Upper lobe of left lung (tissue), 4 donors: ENCODE measurements at regions not wholly inside any gene's neighbourhood (a gene's known extent, or its start where the extent isn't known, plus 50 kb on each side); places are given as distances from the start of the nearest gene placed in this dataset.

ENCODE experiments used
- EP300 ChIP-seq, 4 donors: sonication (generic); formaldehyde crosslinking; IDR thresholded peaks; one replicate each; pipeline ENCODE4 v1.5.1; 2017; ENCODE audit warnings: antibody characterized with exemption in 4 of 4, control low read depth in 2 of 4
- POLR2A ChIP-seq, 4 donors: fragments of 450-650 bp; IDR thresholded peaks; one replicate each; pipeline ENCODE4 v1.5.1; 2016 to 2017; ENCODE audit warnings: antibody characterized with exemption in 4 of 4, mild to moderate bottlenecking in 2 of 4
- POLR2AphosphoS5 ChIP-seq, 2 donors: sonication (generic); formaldehyde crosslinking; IDR thresholded peaks; one replicate each; pipeline ENCODE4 v1.5.1; 2017; ENCODE audit warnings: antibody characterized with exemption in 2 of 2
- TF ChIP-seq, protein P1 (sequence below), 6 experiments: fragments of 450-650 bp in 4 of 6; fragments of 200-600 bp in 2 of 6; sonication (generic) in 2 of 6; IDR thresholded peaks; one replicate each; pipeline ENCODE4 v1.5.1; 2016 to 2019; ENCODE audit warnings: antibody characterized with exemption in 6 of 6

DNA sequence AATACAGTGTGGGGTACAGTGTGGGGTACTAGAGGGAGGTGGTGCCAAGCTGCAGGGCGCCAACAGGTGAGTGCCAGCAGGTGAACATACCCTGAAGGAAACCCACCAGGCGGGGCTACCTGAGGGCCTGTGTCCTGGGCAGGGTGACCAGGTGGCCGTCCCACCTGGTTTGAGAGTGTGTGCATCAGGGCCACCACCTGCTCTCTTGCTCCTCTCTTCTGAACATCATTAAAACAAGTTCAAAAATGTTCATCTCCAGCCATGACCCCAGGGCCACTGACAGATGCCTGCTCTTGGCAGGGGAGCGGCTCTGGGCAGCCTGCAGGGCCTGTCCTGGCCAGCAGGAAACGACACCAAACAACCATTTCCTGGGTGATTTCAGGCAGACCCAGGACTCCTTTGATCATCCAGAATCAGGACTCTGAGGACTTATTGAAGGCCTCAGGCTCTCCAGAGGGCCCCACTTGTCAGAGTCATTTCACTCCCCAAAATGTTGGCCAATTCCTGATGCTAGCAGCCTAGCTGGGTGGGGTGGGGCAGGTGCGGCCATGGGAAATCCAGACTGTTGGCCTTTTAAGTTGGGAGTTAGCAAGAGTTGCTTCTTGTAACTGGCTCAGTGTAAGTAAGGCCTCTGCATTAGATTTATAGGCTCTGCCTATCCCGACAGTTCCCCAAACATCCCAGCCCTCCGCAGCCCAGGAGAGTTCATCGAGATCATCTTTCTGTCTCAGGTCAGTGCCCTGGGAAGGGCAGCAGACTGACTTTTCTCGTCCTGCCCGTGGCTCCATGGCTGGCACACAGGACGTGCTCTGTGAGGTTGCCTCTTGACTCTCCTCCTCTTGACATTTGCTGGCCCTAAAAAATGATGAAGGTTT is 111.5 kb upstream of the ZNF236 start:
- TF ChIP-seq, protein P1, sequence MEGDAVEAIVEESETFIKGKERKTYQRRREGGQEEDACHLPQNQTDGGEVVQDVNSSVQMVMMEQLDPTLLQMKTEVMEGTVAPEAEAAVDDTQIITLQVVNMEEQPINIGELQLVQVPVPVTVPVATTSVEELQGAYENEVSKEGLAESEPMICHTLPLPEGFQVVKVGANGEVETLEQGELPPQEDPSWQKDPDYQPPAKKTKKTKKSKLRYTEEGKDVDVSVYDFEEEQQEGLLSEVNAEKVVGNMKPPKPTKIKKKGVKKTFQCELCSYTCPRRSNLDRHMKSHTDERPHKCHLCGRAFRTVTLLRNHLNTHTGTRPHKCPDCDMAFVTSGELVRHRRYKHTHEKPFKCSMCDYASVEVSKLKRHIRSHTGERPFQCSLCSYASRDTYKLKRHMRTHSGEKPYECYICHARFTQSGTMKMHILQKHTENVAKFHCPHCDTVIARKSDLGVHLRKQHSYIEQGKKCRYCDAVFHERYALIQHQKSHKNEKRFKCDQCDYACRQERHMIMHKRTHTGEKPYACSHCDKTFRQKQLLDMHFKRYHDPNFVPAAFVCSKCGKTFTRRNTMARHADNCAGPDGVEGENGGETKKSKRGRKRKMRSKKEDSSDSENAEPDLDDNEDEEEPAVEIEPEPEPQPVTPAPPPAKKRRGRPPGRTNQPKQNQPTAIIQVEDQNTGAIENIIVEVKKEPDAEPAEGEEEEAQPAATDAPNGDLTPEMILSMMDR (IDR thresholded peaks at IDR 0.05), result no peak
- TF ChIP-seq POLR2A (IDR thresholded peaks at IDR 0.05) (no peak), EP300 (IDR thresholded peaks at IDR 0.05) (no peak), POLR2AphosphoS5 (IDR thresholded peaks at IDR 0.05) (no peak)
